ENCODE measurements at regions not wholly inside any gene's neighbourhood (a gene's known extent, or its start where the extent isn't known, plus 50 kb on each side); places are given as distances from the start of the nearest gene placed in this dataset.

DNA sequence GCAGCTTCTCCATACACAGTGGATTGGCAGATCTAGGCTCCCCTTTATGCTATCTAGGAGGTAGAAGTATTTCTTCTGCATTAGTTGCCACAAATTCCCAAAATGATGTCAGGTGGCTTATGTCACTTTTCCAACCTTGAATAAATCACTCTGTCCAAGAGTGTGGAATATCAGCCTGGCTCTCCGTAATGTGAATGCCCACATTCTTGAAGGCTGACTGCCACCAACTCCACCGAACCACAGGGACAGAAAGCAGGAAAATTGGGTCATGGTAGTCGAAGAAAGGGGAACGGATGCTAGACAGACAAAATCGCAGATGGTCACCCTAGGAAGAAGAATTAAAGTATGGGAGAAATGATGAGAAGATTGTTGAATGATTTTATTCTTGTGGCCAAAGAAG is 624.9 kb upstream of the CDH2 start:
- TF ChIP-seq, protein P1, sequence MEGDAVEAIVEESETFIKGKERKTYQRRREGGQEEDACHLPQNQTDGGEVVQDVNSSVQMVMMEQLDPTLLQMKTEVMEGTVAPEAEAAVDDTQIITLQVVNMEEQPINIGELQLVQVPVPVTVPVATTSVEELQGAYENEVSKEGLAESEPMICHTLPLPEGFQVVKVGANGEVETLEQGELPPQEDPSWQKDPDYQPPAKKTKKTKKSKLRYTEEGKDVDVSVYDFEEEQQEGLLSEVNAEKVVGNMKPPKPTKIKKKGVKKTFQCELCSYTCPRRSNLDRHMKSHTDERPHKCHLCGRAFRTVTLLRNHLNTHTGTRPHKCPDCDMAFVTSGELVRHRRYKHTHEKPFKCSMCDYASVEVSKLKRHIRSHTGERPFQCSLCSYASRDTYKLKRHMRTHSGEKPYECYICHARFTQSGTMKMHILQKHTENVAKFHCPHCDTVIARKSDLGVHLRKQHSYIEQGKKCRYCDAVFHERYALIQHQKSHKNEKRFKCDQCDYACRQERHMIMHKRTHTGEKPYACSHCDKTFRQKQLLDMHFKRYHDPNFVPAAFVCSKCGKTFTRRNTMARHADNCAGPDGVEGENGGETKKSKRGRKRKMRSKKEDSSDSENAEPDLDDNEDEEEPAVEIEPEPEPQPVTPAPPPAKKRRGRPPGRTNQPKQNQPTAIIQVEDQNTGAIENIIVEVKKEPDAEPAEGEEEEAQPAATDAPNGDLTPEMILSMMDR (conservative IDR thresholded peaks at IDR 0.05 in 1 of 2, IDR thresholded peaks at IDR 0.05 in 1 of 2; ENCODE audit: low read depth in 1 of 2, low read length in 2 of 2), result no peak
- TF ChIP-seq EZH2 (IDR thresholded peaks at IDR 0.05; ENCODE audit: low read length, missing control alignments), result no peak

Measured in fibroblast of lung (primary cell).